Chondrocyte (in vitro differentiated cells): ENCODE measurements at regions not wholly inside any gene's neighbourhood (a gene's known extent, or its start where the extent isn't known, plus 50 kb on each side); places are given as distances from the start of the nearest gene placed in this dataset.
A peak's percentile ranks its signal among the peaks of the same experiment; 100 is the strongest.

Experiments
- DNase-seq: peaks from one replicate; pipeline ENCODE4 v3.0.0; 2021; ENCODE audit warnings: mixed read lengths, low spot score
- H3K27ac Mint-ChIP-seq: one replicate; pipeline ENCODE4 v1.8.0; 2021; ENCODE audit warnings: mild to moderate bottlenecking, moderate library complexity, mixed read lengths; ENCODE audit not compliant: unreplicated experiment
- H3K27me3 Mint-ChIP-seq: 2 replicates; pipeline ENCODE4 v1.8.0; 2021; ENCODE audit warnings: low read depth, mixed read lengths
- H3K36me3 Mint-ChIP-seq: 2 replicates; pipeline ENCODE4 v1.8.0; 2021; ENCODE audit warnings: low read depth, mixed read lengths
- H3K4me1 Mint-ChIP-seq: 2 replicates; pipeline ENCODE4 v1.8.0; 2021; ENCODE audit warnings: low read depth, mild to moderate bottlenecking, mixed read lengths
- H3K4me3 Mint-ChIP-seq: one replicate; pipeline ENCODE4 v1.8.0; 2021; ENCODE audit warnings: mild to moderate bottlenecking, moderate library complexity, mixed read lengths; ENCODE audit not compliant: unreplicated experiment
- H3K9me3 Mint-ChIP-seq: 2 replicates; pipeline ENCODE4 v1.8.0; 2021; ENCODE audit warnings: low read depth, mixed read lengths
- CTCF ChIP-seq: fragments of 200-600 bp; sonication (generic); IDR thresholded peaks from 2 replicates; pipeline ENCODE4 v1.5.0; 2021; ENCODE audit warnings: antibody characterized with exemption, mild to moderate bottlenecking, moderate library complexity

DNA sequence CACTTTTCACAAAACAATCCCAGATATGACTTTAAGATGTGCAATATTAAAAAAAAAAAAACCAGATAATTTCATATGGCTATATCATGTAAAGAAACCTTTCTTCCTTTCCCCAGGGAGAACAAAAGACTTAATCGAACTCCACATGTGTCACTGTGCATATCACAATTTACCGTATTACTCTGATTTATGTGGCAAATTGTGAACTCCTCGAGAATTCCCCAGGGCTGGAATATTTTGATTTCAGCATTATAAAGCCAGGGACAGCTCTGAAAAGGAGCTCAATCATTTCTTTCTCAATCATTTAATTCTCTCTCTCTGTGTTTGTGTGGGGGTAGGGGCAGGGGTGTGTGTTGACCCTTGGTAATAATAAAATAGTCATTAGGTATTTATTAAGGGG is 165.8 kb downstream of the TDRD15 start:
- H3K9me3 Mint-ChIP-seq: no peaks in the 10 kb centered on the region
- H3K36me3 Mint-ChIP-seq: no peaks in the 10 kb centered on the region
- H3K27ac Mint-ChIP-seq: peak overlapping the region; percentile 65
- H3K4me1 Mint-ChIP-seq: peaks cover 25% of the 10 kb centered on the region
- peaks cover 4% of the 10 kb centered on the region for H3K27me3 Mint-ChIP-seq
- no peak for DNase-seq
- no peak for TF ChIP-seq CTCF
- H3K4me3 Mint-ChIP-seq: no peak overlapping the region

DNA sequence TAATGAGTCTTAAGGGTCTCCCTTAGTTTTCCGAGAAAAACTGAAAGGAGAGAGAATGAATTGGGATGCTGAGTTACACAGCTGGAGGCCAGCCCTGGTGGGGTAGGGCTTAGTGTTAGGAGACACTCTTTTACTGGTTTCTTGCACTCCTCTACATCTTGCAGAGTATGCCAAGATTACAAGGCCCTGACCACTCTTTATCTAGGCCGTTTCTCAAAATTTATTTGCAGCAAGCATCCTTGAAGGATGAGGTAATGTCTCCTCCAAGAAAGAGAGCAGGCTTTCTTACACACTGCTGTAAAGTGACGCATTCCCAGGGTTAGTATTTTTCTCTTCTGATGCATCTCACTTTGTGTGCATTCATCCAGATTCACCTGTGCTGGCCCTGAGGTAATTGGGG is 166.2 kb downstream of the TDRD15 start:
- Mint-ChIP-seq H3K9me3 (no peaks in the 10 kb centered on the region), H3K4me3 (no peak overlapping the region), H3K27me3 (peaks cover 1% of the 10 kb centered on the region), H3K4me1 (peaks cover 25% of the 10 kb centered on the region), H3K27ac (peak overlapping the region; percentile 65), H3K36me3 (no peaks in the 10 kb centered on the region)
- DNase-seq: no peak
- TF ChIP-seq CTCF: no peak

DNA sequence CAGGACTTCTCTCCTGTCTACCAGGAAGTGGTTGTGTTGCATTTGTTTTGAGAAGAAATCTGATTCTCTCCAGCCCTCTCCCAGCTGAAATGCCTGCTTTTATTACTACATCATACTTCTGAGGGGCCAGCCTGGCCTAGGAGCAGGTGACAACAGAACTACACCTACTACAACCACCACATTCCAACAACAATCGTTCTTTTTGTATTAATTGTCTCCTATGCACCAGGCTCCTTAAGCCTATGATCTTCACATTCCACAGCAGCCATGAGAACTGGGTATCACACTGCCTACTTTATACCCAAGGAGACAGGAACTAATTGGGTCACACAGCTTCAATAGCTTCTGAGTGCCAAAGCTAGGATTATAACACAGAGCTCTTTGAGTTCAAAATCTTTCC is 167.7 kb downstream of the TDRD15 start:
- no peak for TF ChIP-seq CTCF
- DNase-seq: no peak
- H3K36me3 Mint-ChIP-seq: no peaks in the 10 kb centered on the region
- peaks cover 3% of the 10 kb centered on the region for H3K27me3 Mint-ChIP-seq
- H3K9me3 Mint-ChIP-seq: no peaks in the 10 kb centered on the region
- no peak overlapping the region for H3K4me3 Mint-ChIP-seq
- H3K27ac Mint-ChIP-seq: peak overlapping the region; percentile 68
- H3K4me1 Mint-ChIP-seq: peaks cover 25% of the 10 kb centered on the region

DNA sequence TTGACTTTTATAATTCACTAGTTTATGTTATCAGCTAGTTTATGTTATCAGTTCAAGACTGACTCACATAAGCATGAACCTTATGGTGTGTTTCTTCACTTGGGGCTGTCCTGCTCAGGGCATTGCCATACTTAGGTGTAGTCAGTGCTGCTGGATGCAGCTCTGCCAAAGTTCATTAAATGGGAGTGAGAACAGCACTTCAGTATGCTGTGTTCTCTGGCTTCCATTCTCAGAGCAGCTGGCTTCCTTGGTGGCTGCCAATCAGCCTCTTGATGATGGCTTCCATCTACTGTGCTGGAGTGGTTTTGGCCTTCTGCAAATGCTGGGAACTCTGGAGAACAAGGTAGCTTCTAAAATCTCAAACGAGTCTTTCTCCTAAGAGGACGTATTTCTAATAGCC is 170.7 kb downstream of the TDRD15 start:
- Mint-ChIP-seq H3K4me3 (no peak overlapping the region), H3K27me3 (peaks cover 20% of the 10 kb centered on the region), H3K9me3 (no peaks in the 10 kb centered on the region), H3K4me1 (peaks cover 12% of the 10 kb centered on the region), H3K36me3 (no peaks in the 10 kb centered on the region), H3K27ac (no peak overlapping the region)
- no peak for TF ChIP-seq CTCF
- no peak for DNase-seq

DNA sequence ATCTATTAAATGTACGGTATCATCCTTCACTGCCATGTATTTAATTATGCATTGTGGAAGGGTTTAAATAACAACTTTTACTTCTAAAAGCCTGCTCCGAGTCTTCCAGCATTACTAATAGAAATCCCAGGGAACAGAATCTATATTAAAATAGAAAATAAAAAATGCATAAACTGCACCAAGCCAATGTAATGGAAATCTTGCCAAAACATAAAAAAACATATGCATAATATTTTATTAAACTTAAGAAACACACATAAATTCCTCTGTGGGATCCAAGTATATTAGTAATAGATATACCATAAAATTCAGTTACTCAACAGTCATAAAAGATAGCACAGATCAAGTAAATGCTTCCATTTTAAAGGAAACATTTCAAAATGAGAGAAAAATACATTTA is 175.6 kb downstream of the TDRD15 start:
- no peaks in the 10 kb centered on the region for H3K4me1 Mint-ChIP-seq
- DNase-seq: no peak
- no peaks in the 10 kb centered on the region for H3K36me3 Mint-ChIP-seq
- H3K27ac Mint-ChIP-seq: no peak overlapping the region
- no peaks in the 10 kb centered on the region for H3K9me3 Mint-ChIP-seq
- no peak overlapping the region for H3K4me3 Mint-ChIP-seq
- no peak for TF ChIP-seq CTCF
- peaks cover 26% of the 10 kb centered on the region for H3K27me3 Mint-ChIP-seq
